ENCODE measurements at regions not wholly inside any gene's neighbourhood (a gene's known extent, or its start where the extent isn't known, plus 50 kb on each side); places are given as distances from the start of the nearest gene placed in this dataset.
A peak's percentile ranks its signal among the peaks of the same experiment; 100 is the strongest.
"Not testable (repeated sequence)": the region's sequence is repeated elsewhere in the genome, so short reads cannot be mapped to it uniquely, and the experiment has no call there.

GRCh38 chr2:4192119-4192518 lies 488.7 kb downstream of the DCDC2C start:
- Histone ChIP-seq H3K27me3 (ENCODE audit: insufficient read depth, low read length) (no peaks in the 10 kb centered on the region), H2AFZ (ENCODE audit: low read depth, low read length) (no peak overlapping the region), H3K9me3 (ENCODE audit: low read length) (peaks cover 1% of the 10 kb centered on the region), H3K36me3 (ENCODE audit: insufficient read depth, low read length) (no peaks in the 10 kb centered on the region), H3K4me1 (ENCODE audit: insufficient read depth, low read length) (peaks cover 2% of the 10 kb centered on the region), H3K4me3 (ENCODE audit: low read length) (no peak overlapping the region)

GRCh38 chr2:4214444-4215205 lies 511.2 kb downstream of the DCDC2C start:
- Histone ChIP-seq H3K9me3 (ENCODE audit: low read length) (no peaks in the 10 kb centered on the region), H3K36me3 (ENCODE audit: insufficient read depth, low read length) (no peaks in the 10 kb centered on the region), H2AFZ (ENCODE audit: low read depth, low read length) (no peak overlapping the region), H3K4me1 (ENCODE audit: insufficient read depth, low read length) (peaks cover 9% of the 10 kb centered on the region), H3K4me3 (ENCODE audit: low read length) (no peak overlapping the region), H3K27me3 (ENCODE audit: insufficient read depth, low read length) (no peaks in the 10 kb centered on the region)

GRCh38 chr2:4217737-4218136 lies 514.4 kb downstream of the DCDC2C start:
- H2AFZ ChIP-seq (ENCODE audit: low read depth, low read length) = no peak overlapping the region
- no peak overlapping the region for H3K4me3 ChIP-seq (ENCODE audit: low read length)
- H3K4me1 ChIP-seq (ENCODE audit: insufficient read depth, low read length) = peaks cover 9% of the 10 kb centered on the region

GRCh38 chr2:4219101-4219500 lies 515.7 kb downstream of the DCDC2C start:
- Histone ChIP-seq H2AFZ (ENCODE audit: low read depth, low read length) (peak overlapping the region; percentile 26), H3K36me3 (ENCODE audit: insufficient read depth, low read length) (no peaks in the 10 kb centered on the region), H3K4me1 (ENCODE audit: insufficient read depth, low read length) (peaks cover 9% of the 10 kb centered on the region), H3K9me3 (ENCODE audit: low read length) (no peaks in the 10 kb centered on the region), H3K4me3 (ENCODE audit: low read length) (no peak overlapping the region), H3K27me3 (ENCODE audit: insufficient read depth, low read length) (no peaks in the 10 kb centered on the region)

More at GRCh38 chr2:4217737-4218136, 514.4 kb downstream of the DCDC2C start:
- Histone ChIP-seq H3K27me3 (ENCODE audit: insufficient read depth, low read length) (no peaks in the 10 kb centered on the region), H3K36me3 (ENCODE audit: insufficient read depth, low read length) (no peaks in the 10 kb centered on the region), H3K9me3 (ENCODE audit: low read length) (no peaks in the 10 kb centered on the region)

- no peaks in the 10 kb centered on the region for H3K36me3 ChIP-seq (ENCODE audit: insufficient read depth, low read length)
- H2AFZ ChIP-seq (ENCODE audit: low read depth, low read length) = peak overlapping the region; percentile 26
- no peaks in the 10 kb centered on the region for H3K9me3 ChIP-seq (ENCODE audit: low read length)
- H3K27me3 ChIP-seq (ENCODE audit: insufficient read depth, low read length) = no peaks in the 10 kb centered on the region
- H3K4me1 ChIP-seq (ENCODE audit: insufficient read depth, low read length) = peaks cover 9% of the 10 kb centered on the region
- no peak overlapping the region for H3K4me3 ChIP-seq (ENCODE audit: low read length)
These were observed 516.2 kb downstream of the DCDC2C start for GRCh38 chr2:4219571-4219970.

GRCh38 chr2:4221434-4221833 lies 518.1 kb downstream of the DCDC2C start:
- H3K36me3 ChIP-seq (ENCODE audit: insufficient read depth, low read length) = no peaks in the 10 kb centered on the region
- H3K27me3 ChIP-seq (ENCODE audit: insufficient read depth, low read length) = no peaks in the 10 kb centered on the region
- peaks cover 9% of the 10 kb centered on the region for H3K4me1 ChIP-seq (ENCODE audit: insufficient read depth, low read length)
- H3K9me3 ChIP-seq (ENCODE audit: low read length) = no peaks in the 10 kb centered on the region
- H2AFZ ChIP-seq (ENCODE audit: low read depth, low read length) = no peak overlapping the region
- no peak overlapping the region for H3K4me3 ChIP-seq (ENCODE audit: low read length)

GRCh38 chr2:4221845-4222244 lies 518.5 kb downstream of the DCDC2C start:
- no peaks in the 10 kb centered on the region for H3K9me3 ChIP-seq (ENCODE audit: low read length)
- no peak overlapping the region for H3K4me3 ChIP-seq (ENCODE audit: low read length)
- H3K36me3 ChIP-seq (ENCODE audit: insufficient read depth, low read length) = no peaks in the 10 kb centered on the region
- H3K27me3 ChIP-seq (ENCODE audit: insufficient read depth, low read length) = no peaks in the 10 kb centered on the region
- H3K4me1 ChIP-seq (ENCODE audit: insufficient read depth, low read length) = peaks cover 9% of the 10 kb centered on the region
- no peak overlapping the region for H2AFZ ChIP-seq (ENCODE audit: low read depth, low read length)

GRCh38 chr2:4244422-4244821 lies 541.0 kb downstream of the DCDC2C start:
- not testable (repeated sequence) for H3K4me1 ChIP-seq (ENCODE audit: insufficient read depth, low read length); H3K4me3 ChIP-seq (ENCODE audit: low read length); H2AFZ ChIP-seq (ENCODE audit: low read depth, low read length); H3K36me3 ChIP-seq (ENCODE audit: insufficient read depth, low read length); H3K9me3 ChIP-seq (ENCODE audit: low read length); H3K27me3 ChIP-seq (ENCODE audit: insufficient read depth, low read length)

- H3K27me3 ChIP-seq (ENCODE audit: insufficient read depth, low read length) = no peaks in the 10 kb centered on the region
- H3K4me1 ChIP-seq (ENCODE audit: insufficient read depth, low read length) = no peaks in the 10 kb centered on the region
- no peak overlapping the region for H2AFZ ChIP-seq (ENCODE audit: low read depth, low read length)
- no peaks in the 10 kb centered on the region for H3K9me3 ChIP-seq (ENCODE audit: low read length)
- H3K4me3 ChIP-seq (ENCODE audit: low read length) = no peak overlapping the region
- H3K36me3 ChIP-seq (ENCODE audit: insufficient read depth, low read length) = no peaks in the 10 kb centered on the region
These were observed 543.2 kb downstream of the DCDC2C start for GRCh38 chr2:4246364-4247131.

GRCh38 chr2:4247791-4248190 lies 544.4 kb downstream of the DCDC2C start:
- Histone ChIP-seq H3K4me1 (ENCODE audit: insufficient read depth, low read length) (no peaks in the 10 kb centered on the region), H2AFZ (ENCODE audit: low read depth, low read length) (no peak overlapping the region), H3K4me3 (ENCODE audit: low read length) (no peak overlapping the region)

GRCh38 chr2:4255491-4255890 lies 552.1 kb downstream of the DCDC2C start:
- Histone ChIP-seq H3K27me3 (ENCODE audit: insufficient read depth, low read length) (no peaks in the 10 kb centered on the region), H3K4me1 (ENCODE audit: insufficient read depth, low read length) (no peaks in the 10 kb centered on the region), H3K9me3 (ENCODE audit: low read length) (no peaks in the 10 kb centered on the region), H2AFZ (ENCODE audit: low read depth, low read length) (no peak overlapping the region), H3K36me3 (ENCODE audit: insufficient read depth, low read length) (no peaks in the 10 kb centered on the region), H3K4me3 (ENCODE audit: low read length) (no peak overlapping the region)

More at GRCh38 chr2:4247791-4248190, 544.4 kb downstream of the DCDC2C start:
- H3K36me3 ChIP-seq (ENCODE audit: insufficient read depth, low read length) = no peaks in the 10 kb centered on the region
- no peaks in the 10 kb centered on the region for H3K27me3 ChIP-seq (ENCODE audit: insufficient read depth, low read length)
- no peaks in the 10 kb centered on the region for H3K9me3 ChIP-seq (ENCODE audit: low read length)

GRCh38 chr2:4256351-4256750 lies 553.0 kb downstream of the DCDC2C start:
- Histone ChIP-seq H3K27me3 (ENCODE audit: insufficient read depth, low read length) (no peaks in the 10 kb centered on the region), H3K36me3 (ENCODE audit: insufficient read depth, low read length) (no peaks in the 10 kb centered on the region), H2AFZ (ENCODE audit: low read depth, low read length) (no peak overlapping the region), H3K9me3 (ENCODE audit: low read length) (no peaks in the 10 kb centered on the region), H3K4me3 (ENCODE audit: low read length) (no peak overlapping the region), H3K4me1 (ENCODE audit: insufficient read depth, low read length) (no peaks in the 10 kb centered on the region)

GRCh38 chr2:4258563-4258962 lies 555.2 kb downstream of the DCDC2C start:
- Histone ChIP-seq H3K9me3 (ENCODE audit: low read length) (no peaks in the 10 kb centered on the region), H3K4me3 (ENCODE audit: low read length) (no peak overlapping the region), H3K27me3 (ENCODE audit: insufficient read depth, low read length) (no peaks in the 10 kb centered on the region), H3K4me1 (ENCODE audit: insufficient read depth, low read length) (no peaks in the 10 kb centered on the region), H2AFZ (ENCODE audit: low read depth, low read length) (no peak overlapping the region), H3K36me3 (ENCODE audit: insufficient read depth, low read length) (no peaks in the 10 kb centered on the region)

All from neuron (in vitro differentiated cells).